Neural cell (in vitro differentiated cells): ENCODE measurements at regions not wholly inside any gene's neighbourhood (a gene's known extent, or its start where the extent isn't known, plus 50 kb on each side); places are given as distances from the start of the nearest gene placed in this dataset.

ENCODE experiments used
- H2AFZ ChIP-seq: fragments of 200-600, 300-800 bp; sonication (generic), shearing (Covaris generic); 2 replicates; pipeline ENCODE4 v1.6.0; 2014; ENCODE audit warnings: low read depth, mild to moderate bottlenecking, antibody characterized with exemption, low read length, moderate library complexity
- H3F3A ChIP-seq: fragments of 200-600 bp; shearing (Covaris generic); 2 replicates; pipeline ENCODE4 v1.6.1; 2016; ENCODE audit warnings: mild to moderate bottlenecking, moderate library complexity, mixed read lengths, antibody characterized with exemption, low read length; ENCODE audit not compliant: insufficient read depth, poor library complexity, severe bottlenecking
- H3K27ac ChIP-seq: fragments of 200-600, 300-800 bp; sonication (generic), shearing (Covaris generic); 2 replicates; pipeline ENCODE4 v1.5.1; 2014; ENCODE audit warnings: mild to moderate bottlenecking, low read length, moderate library complexity
- H3K27me3 ChIP-seq: fragments of 300-800, 200-600 bp; sonication (generic), shearing (Covaris generic); 2 replicates; pipeline ENCODE4 v1.6.0; 2014; ENCODE audit warnings: mild to moderate bottlenecking, low read depth, low read length, moderate library complexity; ENCODE audit not compliant: insufficient read depth
- H3K36me3 ChIP-seq: fragments of 300-800, 200-600 bp; sonication (generic), shearing (Covaris generic); 2 replicates; pipeline ENCODE4 v1.5.1; 2014; ENCODE audit warnings: mild to moderate bottlenecking, antibody characterized with exemption, low read length, moderate library complexity; ENCODE audit not compliant: insufficient read depth
- H3K4me2 ChIP-seq: fragments of 300-800, 200-600 bp; sonication (generic), shearing (Covaris generic); 2 replicates; pipeline ENCODE4 v1.6.0; 2014; ENCODE audit warnings: mild to moderate bottlenecking, low read length
- H3K4me3 ChIP-seq: fragments of 300-800, 200-600 bp; sonication (generic), shearing (Covaris generic); 2 replicates; pipeline ENCODE4 v1.5.1; 2014; ENCODE audit warnings: mild to moderate bottlenecking, low read length, moderate library complexity
- H3K79me2 ChIP-seq: fragments of 200-600 bp; shearing (Covaris generic); replicated peaks from 2 replicates; pipeline ENCODE4 v1.6.0; 2014; ENCODE audit warnings: mild to moderate bottlenecking, low read length, moderate library complexity; ENCODE audit not compliant: insufficient read depth
- H3K9ac ChIP-seq: fragments of 300-800, 200-600 bp; sonication (generic), shearing (Covaris generic); 2 replicates; pipeline ENCODE4 v1.6.1; 2016; ENCODE audit warnings: mild to moderate bottlenecking, low read length, mixed read lengths
- H3K9me2 ChIP-seq: fragments of 200-600 bp; shearing (Covaris generic); 2 replicates; pipeline ENCODE4 v1.6.1; 2016; ENCODE audit warnings: mild to moderate bottlenecking, low read length, mixed read lengths; ENCODE audit not compliant: insufficient read depth
- H3K9me3 ChIP-seq: fragments of 200-600, 300-800 bp; sonication (generic), shearing (Covaris generic); 2 replicates; pipeline ENCODE4 v1.6.1; 2016; ENCODE audit warnings: mild to moderate bottlenecking, mixed run types, low read length, moderate library complexity, mixed read lengths
- H4K20me1 ChIP-seq: fragments of 200-600 bp; shearing (Covaris generic); 2 replicates; pipeline ENCODE4 v1.6.1; 2016; ENCODE audit warnings: mild to moderate bottlenecking, mixed run types; ENCODE audit not compliant: insufficient read depth
- EP300 ChIP-seq: fragments of 450-650 bp; conservative IDR thresholded peaks from 2 replicates; pipeline ENCODE4 v1.6.1; 2014; ENCODE audit warnings: antibody characterized with exemption, mild to moderate bottlenecking, moderate library complexity; ENCODE audit not compliant: poor library complexity, severe bottlenecking
- EZH2 ChIP-seq: fragments of 200-600, 300-800 bp; shearing (Covaris generic), sonication (generic); IDR thresholded peaks from 2 replicates; pipeline ENCODE4 v1.6.1; 2014; ENCODE audit warnings: antibody characterized with exemption, low read length, borderline replicate concordance, mild to moderate bottlenecking; ENCODE audit not compliant: insufficient read depth, poor library complexity, severe bottlenecking
- MXI1 ChIP-seq: fragments of 450-650 bp; conservative IDR thresholded peaks from 2 replicates; pipeline ENCODE4 v1.6.1; 2014; ENCODE audit warnings: antibody characterized with exemption, mild to moderate bottlenecking; ENCODE audit not compliant: poor library complexity, severe bottlenecking
- POLR2AphosphoS5 ChIP-seq: IDR thresholded peaks from 2 replicates; pipeline ENCODE4 v1.6.1; 2012
- RAD21 ChIP-seq: fragments of 450-650 bp; conservative IDR thresholded peaks from 2 replicates; pipeline ENCODE4 v1.6.1; 2014; ENCODE audit warnings: antibody characterized with exemption, mild to moderate bottlenecking, moderate library complexity
- SMC3 ChIP-seq: fragments of 450-650 bp; conservative IDR thresholded peaks from 2 replicates; pipeline ENCODE4 v1.6.1; 2014; ENCODE audit warnings: antibody characterized with exemption, mild to moderate bottlenecking, moderate library complexity; ENCODE audit not compliant: poor library complexity
- TAF1 ChIP-seq: IDR thresholded peaks from 2 replicates; pipeline ENCODE4 v1.6.1; 2012; ENCODE audit warnings: low read depth
- TF ChIP-seq, protein P1 (sequence below): IDR thresholded peaks from 2 replicates; pipeline ENCODE4 v1.6.1; 2012; ENCODE audit warnings: borderline replicate concordance
- TF ChIP-seq, protein P2 (sequence below): fragments of 450-650 bp; IDR thresholded peaks from 2 replicates; pipeline ENCODE4 v1.5.1; 2014; ENCODE audit warnings: antibody characterized with exemption, mild to moderate bottlenecking, moderate library complexity; ENCODE audit not compliant: poor library complexity, severe bottlenecking

DNA sequence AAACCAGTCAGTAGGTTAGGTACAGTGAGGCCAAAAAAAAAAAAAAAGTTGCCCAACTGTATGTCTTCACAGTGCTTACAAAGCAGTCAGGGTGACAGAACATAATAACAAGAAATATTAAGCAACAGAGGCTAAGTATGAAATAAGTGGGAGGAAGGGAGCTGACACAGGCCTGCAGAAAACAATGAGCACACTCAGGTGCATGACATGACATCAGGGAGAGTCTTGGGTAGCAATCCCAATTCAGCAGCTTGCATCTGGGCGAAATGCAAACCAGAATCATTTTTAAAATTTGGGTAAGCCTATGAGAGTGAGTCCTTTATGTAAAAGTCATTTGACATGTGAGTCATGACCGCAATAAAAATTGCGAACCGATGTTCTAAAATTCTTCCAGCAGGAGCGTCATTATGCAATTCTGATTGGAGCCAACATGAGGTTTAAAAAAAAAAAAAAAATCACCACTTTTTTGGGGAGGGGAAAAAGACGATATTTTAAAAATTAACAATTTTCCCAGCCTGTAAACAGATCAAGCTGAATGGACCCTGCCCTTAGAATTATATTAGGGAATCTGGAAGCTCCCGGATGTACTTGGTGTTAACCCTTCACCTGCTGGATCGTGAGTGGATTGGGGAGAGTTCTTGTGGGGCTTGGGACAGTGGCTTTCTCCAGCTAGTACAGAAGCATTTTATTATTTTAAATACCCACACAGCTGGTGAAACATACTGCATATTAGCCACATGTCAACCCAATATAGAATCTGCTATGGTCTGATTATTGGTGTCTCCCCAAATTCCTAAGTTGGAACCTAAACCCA lies 127.9 kb downstream of the NPIPB5 start:
- H3K9me3 ChIP-seq, result no peaks in the 10 kb centered on the region
- no peak overlapping the region for H3K4me3 ChIP-seq
- no peaks in the 10 kb centered on the region for H3F3A ChIP-seq
- H3K36me3 ChIP-seq, result no peaks in the 10 kb centered on the region
- no peak overlapping the region for H3K4me2 ChIP-seq
- no peaks in the 10 kb centered on the region for H3K27me3 ChIP-seq
- no peak overlapping the region for H2AFZ ChIP-seq
- TF ChIP-seq TAF1, result no peak
- TF ChIP-seq MXI1, result no peak
- TF ChIP-seq, protein P1, sequence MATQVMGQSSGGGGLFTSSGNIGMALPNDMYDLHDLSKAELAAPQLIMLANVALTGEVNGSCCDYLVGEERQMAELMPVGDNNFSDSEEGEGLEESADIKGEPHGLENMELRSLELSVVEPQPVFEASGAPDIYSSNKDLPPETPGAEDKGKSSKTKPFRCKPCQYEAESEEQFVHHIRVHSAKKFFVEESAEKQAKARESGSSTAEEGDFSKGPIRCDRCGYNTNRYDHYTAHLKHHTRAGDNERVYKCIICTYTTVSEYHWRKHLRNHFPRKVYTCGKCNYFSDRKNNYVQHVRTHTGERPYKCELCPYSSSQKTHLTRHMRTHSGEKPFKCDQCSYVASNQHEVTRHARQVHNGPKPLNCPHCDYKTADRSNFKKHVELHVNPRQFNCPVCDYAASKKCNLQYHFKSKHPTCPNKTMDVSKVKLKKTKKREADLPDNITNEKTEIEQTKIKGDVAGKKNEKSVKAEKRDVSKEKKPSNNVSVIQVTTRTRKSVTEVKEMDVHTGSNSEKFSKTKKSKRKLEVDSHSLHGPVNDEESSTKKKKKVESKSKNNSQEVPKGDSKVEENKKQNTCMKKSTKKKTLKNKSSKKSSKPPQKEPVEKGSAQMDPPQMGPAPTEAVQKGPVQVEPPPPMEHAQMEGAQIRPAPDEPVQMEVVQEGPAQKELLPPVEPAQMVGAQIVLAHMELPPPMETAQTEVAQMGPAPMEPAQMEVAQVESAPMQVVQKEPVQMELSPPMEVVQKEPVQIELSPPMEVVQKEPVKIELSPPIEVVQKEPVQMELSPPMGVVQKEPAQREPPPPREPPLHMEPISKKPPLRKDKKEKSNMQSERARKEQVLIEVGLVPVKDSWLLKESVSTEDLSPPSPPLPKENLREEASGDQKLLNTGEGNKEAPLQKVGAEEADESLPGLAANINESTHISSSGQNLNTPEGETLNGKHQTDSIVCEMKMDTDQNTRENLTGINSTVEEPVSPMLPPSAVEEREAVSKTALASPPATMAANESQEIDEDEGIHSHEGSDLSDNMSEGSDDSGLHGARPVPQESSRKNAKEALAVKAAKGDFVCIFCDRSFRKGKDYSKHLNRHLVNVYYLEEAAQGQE, result no peak
- TF ChIP-seq EZH2, result no peak
- TF ChIP-seq SMC3, result no peak
- TF ChIP-seq EP300, result no peak
- no peak for TF ChIP-seq RAD21
- TF ChIP-seq POLR2AphosphoS5, result no peak
- TF ChIP-seq, protein P2, sequence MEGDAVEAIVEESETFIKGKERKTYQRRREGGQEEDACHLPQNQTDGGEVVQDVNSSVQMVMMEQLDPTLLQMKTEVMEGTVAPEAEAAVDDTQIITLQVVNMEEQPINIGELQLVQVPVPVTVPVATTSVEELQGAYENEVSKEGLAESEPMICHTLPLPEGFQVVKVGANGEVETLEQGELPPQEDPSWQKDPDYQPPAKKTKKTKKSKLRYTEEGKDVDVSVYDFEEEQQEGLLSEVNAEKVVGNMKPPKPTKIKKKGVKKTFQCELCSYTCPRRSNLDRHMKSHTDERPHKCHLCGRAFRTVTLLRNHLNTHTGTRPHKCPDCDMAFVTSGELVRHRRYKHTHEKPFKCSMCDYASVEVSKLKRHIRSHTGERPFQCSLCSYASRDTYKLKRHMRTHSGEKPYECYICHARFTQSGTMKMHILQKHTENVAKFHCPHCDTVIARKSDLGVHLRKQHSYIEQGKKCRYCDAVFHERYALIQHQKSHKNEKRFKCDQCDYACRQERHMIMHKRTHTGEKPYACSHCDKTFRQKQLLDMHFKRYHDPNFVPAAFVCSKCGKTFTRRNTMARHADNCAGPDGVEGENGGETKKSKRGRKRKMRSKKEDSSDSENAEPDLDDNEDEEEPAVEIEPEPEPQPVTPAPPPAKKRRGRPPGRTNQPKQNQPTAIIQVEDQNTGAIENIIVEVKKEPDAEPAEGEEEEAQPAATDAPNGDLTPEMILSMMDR, result no peak
- no peak overlapping the region for H3K9ac ChIP-seq
- H4K20me1 ChIP-seq, result no peaks in the 10 kb centered on the region
- no peaks in the 10 kb centered on the region for H3K9me2 ChIP-seq
- no peaks in the 10 kb centered on the region for H3K79me2 ChIP-seq
- H3K27ac ChIP-seq, result no peak overlapping the region

DNA sequence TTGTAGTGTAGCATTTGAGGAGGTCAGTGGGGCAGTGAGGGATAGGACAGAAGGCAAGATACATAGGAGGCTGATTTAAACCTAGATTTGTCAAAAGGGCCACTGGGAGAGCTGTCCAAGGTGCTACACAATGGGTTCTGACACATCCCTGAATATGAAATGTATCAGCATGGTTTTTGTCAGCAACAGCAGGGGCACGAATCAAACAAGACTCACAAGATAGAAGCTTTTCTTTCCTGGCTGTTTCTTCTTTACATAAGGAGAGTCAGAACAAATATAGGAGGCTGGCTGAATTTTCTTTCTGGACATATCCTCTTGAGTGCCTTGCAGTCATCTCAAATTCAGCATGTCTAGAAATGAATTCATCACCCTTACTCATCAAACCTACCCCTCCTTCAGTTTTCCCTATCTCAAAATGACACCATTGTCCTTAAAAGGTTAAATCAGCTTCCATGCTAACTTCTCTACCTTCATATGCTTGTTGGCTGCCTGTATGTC lies 130.5 kb downstream of the NPIPB5 start:
- TF ChIP-seq, protein P1, result no peak
- TF ChIP-seq EP300, result no peak
- no peak for TF ChIP-seq TAF1
- TF ChIP-seq SMC3, result no peak
- no peak for TF ChIP-seq MXI1
- no peak for TF ChIP-seq POLR2AphosphoS5
- Histone ChIP-seq H3K9me2 (no peaks in the 10 kb centered on the region), H4K20me1 (no peaks in the 10 kb centered on the region), H3K4me2 (no peak overlapping the region), H3K9ac (no peak overlapping the region), H3K79me2 (no peaks in the 10 kb centered on the region), H3K27ac (no peak overlapping the region), H3K27me3 (no peaks in the 10 kb centered on the region), H3K36me3 (no peaks in the 10 kb centered on the region), H3K4me3 (no peak overlapping the region), H3K9me3 (no peaks in the 10 kb centered on the region), H2AFZ (no peak overlapping the region), H3F3A (no peaks in the 10 kb centered on the region)
